Activated CD4-positive, alpha-beta T cell treated with anti-CD3 and anti-CD28 coated beads, Interleukin-2, Interleukin-6, amounts not matched to agents 100 ng/mL and 50 ng/mL, durations not matched to agents 16 hours and 8 hours (primary cell): ENCODE measurements at regions not wholly inside any gene's neighbourhood (a gene's known extent, or its start where the extent isn't known, plus 50 kb on each side); places are given as distances from the start of the nearest gene placed in this dataset.
"Not testable (repeated sequence)": the region's sequence is repeated elsewhere in the genome, so short reads cannot be mapped to it uniquely, and the experiment has no call there.

ENCODE experiments used
- DNase-seq: peaks from one replicate; pipeline ENCODE4 v3.0.0-alpha.2; 2020

- DNase-seq: no peak
Measured at GRCh38 chr5:167851416-167851815, 440.0 kb upstream of the WWC1 start.

GRCh38 chr5:167852515-167852914 lies 438.9 kb upstream of the WWC1 start:
- DNase-seq: no peak

GRCh38 chr5:167853421-167853820 lies 438.0 kb upstream of the WWC1 start:
- no peak for DNase-seq

GRCh38 chr5:167855818-167856217 lies 435.6 kb upstream of the WWC1 start:
- DNase-seq: no peak

- DNase-seq: no peak
Measured at GRCh38 chr5:167857321-167857720, 434.1 kb upstream of the WWC1 start.

GRCh38 chr5:167858186-167858855 lies 433.1 kb upstream of the WWC1 start:
- DNase-seq: not testable (repeated sequence)

GRCh38 chr5:167861129-167861927 lies 430.1 kb upstream of the WWC1 start:
- DNase-seq: no peak

- DNase-seq: no peak
Measured at GRCh38 chr5:167861928-167862426, 429.5 kb upstream of the WWC1 start.

- no peak for DNase-seq
Measured at GRCh38 chr5:167863883-167864282, 427.6 kb upstream of the WWC1 start.

- DNase-seq: no peak
Measured at GRCh38 chr5:167864801-167865200, 426.6 kb upstream of the WWC1 start.

- DNase-seq: no peak
Measured at GRCh38 chr5:167866797-167867196, 424.6 kb upstream of the WWC1 start.

GRCh38 chr5:167867281-167867680 lies 424.2 kb upstream of the WWC1 start:
- no peak for DNase-seq

GRCh38 chr5:167869125-167869524 lies 422.3 kb upstream of the WWC1 start:
- no peak for DNase-seq

- DNase-seq: no peak
Measured at GRCh38 chr5:167870055-167870454, 421.4 kb upstream of the WWC1 start.

GRCh38 chr5:167871091-167871490 lies 420.4 kb upstream of the WWC1 start:
- DNase-seq: no peak

- no peak for DNase-seq
Measured at GRCh38 chr5:167872791-167873190, 418.7 kb upstream of the WWC1 start.

- DNase-seq: no peak
Measured at GRCh38 chr5:167877114-167877722, 414.2 kb upstream of the WWC1 start.

GRCh38 chr5:167877924-167878323 lies 413.5 kb upstream of the WWC1 start:
- no peak for DNase-seq

GRCh38 chr5:167880420-167880819 lies 411.0 kb upstream of the WWC1 start:
- no peak for DNase-seq

- DNase-seq: no peak
Measured at GRCh38 chr5:167881041-167881440, 410.4 kb upstream of the WWC1 start.

- no peak for DNase-seq
Measured at GRCh38 chr5:167886196-167886595, 405.2 kb upstream of the WWC1 start.

GRCh38 chr5:167888393-167888792 lies 403.1 kb upstream of the WWC1 start:
- no peak for DNase-seq

- no peak for DNase-seq
Measured at GRCh38 chr5:167889276-167889675, 402.2 kb upstream of the WWC1 start.
